K562 (cell line): ENCODE measurements at regions not wholly inside any gene's neighbourhood (a gene's known extent, or its start where the extent isn't known, plus 50 kb on each side); places are given as distances from the start of the nearest gene placed in this dataset.

Experiments
- ATAC-seq: fragments of 200-7000 bp; cut with Tn5 transposase; 3 replicates; pipeline ENCODE4 v1.9.1; 2020; ENCODE audit warnings: moderate library complexity
- BruUV-seq: library from RNA; stranded (reverse); fragments of 400-500 nt; replicated peaks from 2 replicates; lab custom pipeline; 2021; lab: Mats Ljungman, UMichigan
- CTCF ChIA-PET: fragments of 300-600 bp; formaldehyde crosslinking; extraction: SDS; loops from one replicate; lab custom pipeline; 2021; ENCODE audit warnings: low intra/inter-chr PET ratio; lab: Yijun Ruan, JAX
- POLR2A ChIA-PET: fragments of 300-600, 350-650 bp; sonication (Branson Sonifier 250); formaldehyde crosslinking; extraction: SDS; loops from one replicate; lab custom pipeline; 2021; ENCODE audit warnings: antibody characterized with exemption, inconsistent platforms; lab: Yijun Ruan, JAX
- DNase-seq, 4 experiments: peaks; one replicate each; pipeline versions ENCODE4 v3.0.0 to v3.0.0-alpha.2; 2011 to 2018; ENCODE audit warnings: low spot score in 3 of 4, mixed read lengths in 3 of 4; ENCODE audit errors: extremely low read depth in 1 of 4
- FAIRE-seq: peaks from 2 replicates; lab custom pipeline; 2011; peaks lifted over from hg19 to GRCh38; lab: Jason Lieb, UNC
- H2AFZ ChIP-seq: 2 replicates; pipeline ENCODE4 v1.6.0; 2011; ENCODE audit warnings: low read depth, low read length, control low read depth, inconsistent platforms
- H3K27ac ChIP-seq: fragments of 200-600 bp; 3 replicates; pipeline ENCODE4 v1.8.0; 2011; ENCODE audit warnings: low read depth, mild to moderate bottlenecking, control low read depth, inconsistent platforms, low read length, moderate library complexity, mixed read lengths; ENCODE audit errors: extremely low read depth
- H3K27me3 ChIP-seq, 2 experiments: fragments of 300-600 bp in 1 of 2; 2 replicates in 1 of 2; 3 replicates in 1 of 2; pipeline versions ENCODE4 v1.6.0 to v1.8.0; 2011; ENCODE audit warnings: inconsistent platforms in 2 of 2, low read length in 2 of 2, mild to moderate bottlenecking in 1 of 2, mixed read lengths in 1 of 2, moderate library complexity in 1 of 2; ENCODE audit not compliant: control insufficient read depth in 2 of 2, insufficient read depth in 2 of 2
- H3K36me3 ChIP-seq: fragments of 300-600 bp; 3 replicates; pipeline ENCODE4 v1.8.0; 2011; ENCODE audit warnings: mild to moderate bottlenecking, low read length, inconsistent platforms; ENCODE audit not compliant: control insufficient read depth, insufficient read depth
- H3K4me1 ChIP-seq, 2 experiments: fragments of 200-600 bp in 1 of 2; replicated peaks in 1 of 2; 2 replicates in 1 of 2; 3 replicates in 1 of 2; pipeline versions ENCODE4 v1.5.1 to v1.8.0; 2011; ENCODE audit warnings: inconsistent platforms in 2 of 2, low read length in 2 of 2, mild to moderate bottlenecking in 1 of 2, mixed read lengths in 1 of 2, moderate library complexity in 1 of 2; ENCODE audit not compliant: control insufficient read depth in 2 of 2, insufficient read depth in 2 of 2
- H3K4me2 ChIP-seq: 2 replicates; pipeline ENCODE4 v1.6.1; 2011; ENCODE audit warnings: low read length, control low read depth, inconsistent platforms, mixed read lengths; ENCODE audit not compliant: insufficient read depth
- H3K4me3 ChIP-seq: fragments of 200-600 bp; sonication (generic), shearing (Covaris generic); 2 replicates; pipeline ENCODE4 v1.5.1; 2016; ENCODE audit warnings: control low read depth, inconsistent platforms
- H3K79me2 ChIP-seq: fragments of 200-600 bp; 3 replicates; pipeline ENCODE4 v1.8.0; 2011; ENCODE audit warnings: low read length, inconsistent platforms; ENCODE audit not compliant: control insufficient read depth, insufficient read depth
- H3K9ac ChIP-seq, 2 experiments: 2 replicates each; pipeline versions ENCODE4 v1.6.0 to v1.6.1; 2011; ENCODE audit warnings: low read depth in 2 of 2, low read length in 2 of 2, control low read depth in 1 of 2, inconsistent platforms in 1 of 2, mild to moderate bottlenecking in 1 of 2, mixed read lengths in 1 of 2; ENCODE audit not compliant: insufficient read depth in 1 of 2
- H3K9me1 ChIP-seq: one replicate; pipeline ENCODE4 v1.6.0; 2011; ENCODE audit warnings: inconsistent platforms, mild to moderate bottlenecking, low read length, moderate library complexity; ENCODE audit not compliant: control insufficient read depth, insufficient read depth
- H3K9me3 ChIP-seq: replicated peaks from 2 replicates; pipeline ENCODE4 v1.5.1; 2011; ENCODE audit warnings: low read depth, low read length, inconsistent platforms; ENCODE audit not compliant: control insufficient read depth, insufficient read depth
- H4K20me1 ChIP-seq: replicated peaks from 2 replicates; pipeline ENCODE4 v1.6.1; 2011; ENCODE audit warnings: low read length, inconsistent platforms, mixed read lengths; ENCODE audit not compliant: control insufficient read depth, insufficient read depth
- CCAR2 ChIP-seq: fragments of 200-400 bp; formaldehyde crosslinking; IDR thresholded peaks from 2 replicates; pipeline ENCODE4 v1.6.1; 2017; ENCODE audit warnings: mild to moderate bottlenecking, low read depth, low read length
- CREM ChIP-seq: IDR thresholded peaks from 2 replicates; pipeline ENCODE4 v1.6.1; 2014; ENCODE audit warnings: antibody characterized with exemption, low read depth
- ELK3 ChIP-seq: fragments of 450-650 bp; formaldehyde crosslinking; IDR thresholded peaks from 2 replicates; pipeline ENCODE4 v1.4.0; 2020; ENCODE audit warnings: mild to moderate bottlenecking
- KLF10 ChIP-seq: fragments of 250-450 bp; sonication (Bioruptor Pico); IDR thresholded peaks from 2 replicates; pipeline ENCODE4 v1.6.1; 2021; ENCODE audit warnings: matching md5 sums
- KLF6 ChIP-seq: fragments of 250-450 bp; sonication (Bioruptor Pico); IDR thresholded peaks from 2 replicates; pipeline ENCODE4 v1.4.0; 2020; ENCODE audit warnings: mild to moderate bottlenecking, moderate library complexity, borderline replicate concordance
- RBM39 ChIP-seq: fragments of 200-400 bp; formaldehyde crosslinking; optimal IDR thresholded peaks from 2 replicates; pipeline ENCODE3; 2018; ENCODE audit warnings: low read depth, low read length
- ZNF23 ChIP-seq: fragments of 250-450 bp; sonication (Bioruptor Pico); IDR thresholded peaks from 2 replicates; pipeline ENCODE4 v1.4.0; 2020; ENCODE audit warnings: mild to moderate bottlenecking
- WGBS: fragments of 100-300 bp; shearing (Covaris generic); methylation state at CpG from one replicate; pipeline ENCODE4 v1.1.6; 2016; ENCODE audit warnings: low coverage, mixed read lengths; ENCODE audit not compliant: insufficient coverage; ENCODE audit errors: missing lambda C conversion rate; 5-methylcytosine and 5-hydroxymethylcytosine counted together
- in situ Hi-C: fragments of 300-500 bp; cut with MboI; formaldehyde crosslinking; loops from 4 replicates; pipeline ENCODE4 v1.15.0; 2018; ENCODE audit warnings: inconsistent platforms, mixed read lengths
- intact Hi-C: fragments of 100-400 bp; cut with micrococcal nuclease; formaldehyde crosslinking; loops from 2 replicates; pipeline ENCODE4 v1.14.2; 2022

- no peaks in the 10 kb centered on the region for H3K27me3 ChIP-seq
- H3K4me2 ChIP-seq: no peak overlapping the region
- no peak overlapping the region for H3K4me3 ChIP-seq
- H3K4me1 ChIP-seq: no peaks in the 10 kb centered on the region
- H2AFZ ChIP-seq: no peak overlapping the region
- ATAC-seq (no peak), FAIRE-seq (no peak), DNase-seq (no peak)
- in situ Hi-C loops: no loop called here
- TF ChIP-seq KLF6 (CRISPR knock-in tag) (no peak), KLF10 (no peak), ZNF23 (CRISPR knock-in tag) (no peak), CCAR2 (no peak), CREM (no peak), RBM39 (no peak), ELK3 (CRISPR knock-in tag) (no peak)
- no TSS peak for BruUV-seq
- H3K9me3 ChIP-seq: no peaks in the 10 kb centered on the region
- intact Hi-C loops: no loop called here
- ChIA-PET CTCF (no interaction called here), POLR2A (no interaction called here)
- no peak overlapping the region for H3K27ac ChIP-seq
- H4K20me1 ChIP-seq: no peaks in the 10 kb centered on the region
- 0% methylated on average over 3 of the region's 3 CpGs for WGBS
- H3K9me1 ChIP-seq: no peaks in the 10 kb centered on the region
- no peaks in the 10 kb centered on the region for H3K36me3 ChIP-seq
- H3K9ac ChIP-seq: no peak overlapping the region
- H3K79me2 ChIP-seq: no peaks in the 10 kb centered on the region
Observed at GRCh38 chr18:77457681-77458080, 208.0 kb downstream of the GALR1 start.
